ENCODE measurements at regions not wholly inside any gene's neighbourhood (a gene's known extent, or its start where the extent isn't known, plus 50 kb on each side); places are given as distances from the start of the nearest gene placed in this dataset.
A peak's percentile ranks its signal among the peaks of the same experiment; 100 is the strongest.

DNA sequence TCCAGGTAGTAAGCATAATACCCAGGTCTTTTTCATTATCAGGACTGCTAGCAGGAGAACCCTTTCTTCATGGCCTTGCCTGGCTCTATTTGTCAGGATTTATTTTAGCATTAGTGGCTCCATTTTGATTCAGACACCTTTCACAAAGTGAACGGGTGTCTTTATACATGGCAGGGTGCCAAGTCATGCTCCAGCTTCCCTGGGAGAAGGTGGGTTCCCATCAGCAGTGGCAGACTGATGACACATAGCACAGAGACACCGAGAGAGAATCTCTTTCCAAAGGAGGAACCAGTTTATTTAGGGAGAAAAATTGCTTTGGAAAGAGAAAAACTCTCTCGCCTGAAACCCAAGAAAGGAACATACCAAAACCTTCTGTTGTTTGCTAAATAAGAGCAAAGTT lies 135.3 kb upstream of the TMTC4 start:
- peaks cover 4% of the 10 kb centered on the region for H3K4me1 Mint-ChIP-seq
- no peak overlapping the region for H3K4me3 Mint-ChIP-seq

GRCh38 chr13:100809129-100809390 lies 134.5 kb upstream of the TMTC4 start:
- no peaks in the 10 kb centered on the region for H3K9me3 Mint-ChIP-seq

More for the DNA sequence above, 135.3 kb upstream of the TMTC4 start:
- H3K27me3 Mint-ChIP-seq (ENCODE audit: insufficient read depth), result no peaks in the 10 kb centered on the region
- no peaks in the 10 kb centered on the region for H3K9me3 Mint-ChIP-seq
- Histone ChIP-seq H3K27ac (ENCODE audit: low read depth, low read length) (no peak overlapping the region), H3K4me1 (ENCODE audit: control insufficient read depth, insufficient read depth, low read length) (no peaks in the 10 kb centered on the region), H3K9ac (ENCODE audit: extremely low read depth, low read length, poor library complexity, severe bottlenecking) (no peak overlapping the region), H3K4me3 (ENCODE audit: low read length) (no peak overlapping the region), H3K27me3 (ENCODE audit: control insufficient read depth, insufficient read depth, low read length, poor library complexity, severe bottlenecking) (no peaks in the 10 kb centered on the region), H3K9me3 (ENCODE audit: control insufficient read depth, low read length) (no peaks in the 10 kb centered on the region), H3K36me3 (ENCODE audit: control insufficient read depth, insufficient read depth, low read length) (no peaks in the 10 kb centered on the region)
- no peak overlapping the region for H3K27ac Mint-ChIP-seq
- H3K36me3 Mint-ChIP-seq (ENCODE audit: low read depth), result no peaks in the 10 kb centered on the region
- TF ChIP-seq CTCF (conservative IDR thresholded peaks at IDR 0.05), result no peak
- no peak for DNase-seq
- WGBS, 2 experiments (ENCODE audit: insufficient coverage in 1 of 2, insufficient read length in 1 of 2), result 63% methylated on average over 3 of the region's 3 CpGs

GRCh38 chr13:100808330-100809128 lies 133.9 kb upstream of the TMTC4 start:
- no peaks in the 10 kb centered on the region for H3K27me3 ChIP-seq (ENCODE audit: control insufficient read depth, insufficient read depth, low read length, poor library complexity, severe bottlenecking)
- no peaks in the 10 kb centered on the region for H3K9me3 Mint-ChIP-seq
- 64 to 69% methylated on average over 5 to 6 of the region's 8 CpGs for WGBS, 2 experiments (ENCODE audit: insufficient coverage in 1 of 2, insufficient read length in 1 of 2)
- H3K27ac ChIP-seq (ENCODE audit: low read depth, low read length), result peak overlapping the region; percentile 94
- no peak overlapping the region for H3K4me3 ChIP-seq (ENCODE audit: low read length)
- H3K4me3 Mint-ChIP-seq, result no peak overlapping the region
- H3K9me3 ChIP-seq (ENCODE audit: control insufficient read depth, low read length), result no peaks in the 10 kb centered on the region
- H3K27me3 Mint-ChIP-seq (ENCODE audit: insufficient read depth), result no peaks in the 10 kb centered on the region
- TF ChIP-seq CTCF (conservative IDR thresholded peaks at IDR 0.05), result no peak
- no peaks in the 10 kb centered on the region for H3K4me1 ChIP-seq (ENCODE audit: control insufficient read depth, insufficient read depth, low read length)
- no peak overlapping the region for H3K27ac Mint-ChIP-seq
- no peaks in the 10 kb centered on the region for H3K36me3 ChIP-seq (ENCODE audit: control insufficient read depth, insufficient read depth, low read length)
- H3K4me1 Mint-ChIP-seq, result peaks cover 4% of the 10 kb centered on the region
- H3K9ac ChIP-seq (ENCODE audit: extremely low read depth, low read length, poor library complexity, severe bottlenecking), result no peak overlapping the region
- no peak for DNase-seq
- no peaks in the 10 kb centered on the region for H3K36me3 Mint-ChIP-seq (ENCODE audit: low read depth)

More at GRCh38 chr13:100809129-100809390, 134.5 kb upstream of the TMTC4 start:
- no peaks in the 10 kb centered on the region for H3K4me1 ChIP-seq (ENCODE audit: control insufficient read depth, insufficient read depth, low read length)
- no peaks in the 10 kb centered on the region for H3K27me3 ChIP-seq (ENCODE audit: control insufficient read depth, insufficient read depth, low read length, poor library complexity, severe bottlenecking)
- DNase-seq, result no peak
- no peak for TF ChIP-seq CTCF (conservative IDR thresholded peaks at IDR 0.05)
- no peaks in the 10 kb centered on the region for H3K27me3 Mint-ChIP-seq (ENCODE audit: insufficient read depth)
- H3K27ac Mint-ChIP-seq, result no peak overlapping the region
- no peak overlapping the region for H3K4me3 Mint-ChIP-seq
- H3K4me1 Mint-ChIP-seq, result peaks cover 4% of the 10 kb centered on the region
- H3K36me3 ChIP-seq (ENCODE audit: control insufficient read depth, insufficient read depth, low read length), result no peaks in the 10 kb centered on the region
- no peak overlapping the region for H3K9ac ChIP-seq (ENCODE audit: extremely low read depth, low read length, poor library complexity, severe bottlenecking)
- 79 to 81% methylated on average over 2 of the region's 2 CpGs for WGBS, 2 experiments (ENCODE audit: insufficient coverage in 1 of 2, insufficient read length in 1 of 2)
- H3K36me3 Mint-ChIP-seq (ENCODE audit: low read depth), result no peaks in the 10 kb centered on the region
- H3K9me3 ChIP-seq (ENCODE audit: control insufficient read depth, low read length), result no peaks in the 10 kb centered on the region
- peak overlapping the region; percentile 94 for H3K27ac ChIP-seq (ENCODE audit: low read depth, low read length)
- no peak overlapping the region for H3K4me3 ChIP-seq (ENCODE audit: low read length)
